IMR-90 (cell line): ENCODE measurements at regions not wholly inside any gene's neighbourhood (a gene's known extent, or its start where the extent isn't known, plus 50 kb on each side); places are given as distances from the start of the nearest gene placed in this dataset.

ENCODE experiments used
- CHD1 ChIP-seq: IDR thresholded peaks from 2 replicates; pipeline ENCODE4 v1.6.1; 2012; ENCODE audit warnings: low read depth, low read length, improper control_type of control experiment
- CTCF ChIP-seq: conservative IDR thresholded peaks from 2 replicates; pipeline ENCODE4 v1.5.1; 2012; ENCODE audit warnings: mild to moderate bottlenecking, low read depth, low read length, improper control_type of control experiment
- MXI1 ChIP-seq: IDR thresholded peaks from 2 replicates; pipeline ENCODE4 v1.6.1; 2012; ENCODE audit warnings: low read depth, mild to moderate bottlenecking, low read length, moderate library complexity, borderline replicate concordance
- POLR2A ChIP-seq: IDR thresholded peaks from 2 replicates; pipeline ENCODE4 v1.6.1; 2012; ENCODE audit warnings: mild to moderate bottlenecking, low read depth, low read length

DNA sequence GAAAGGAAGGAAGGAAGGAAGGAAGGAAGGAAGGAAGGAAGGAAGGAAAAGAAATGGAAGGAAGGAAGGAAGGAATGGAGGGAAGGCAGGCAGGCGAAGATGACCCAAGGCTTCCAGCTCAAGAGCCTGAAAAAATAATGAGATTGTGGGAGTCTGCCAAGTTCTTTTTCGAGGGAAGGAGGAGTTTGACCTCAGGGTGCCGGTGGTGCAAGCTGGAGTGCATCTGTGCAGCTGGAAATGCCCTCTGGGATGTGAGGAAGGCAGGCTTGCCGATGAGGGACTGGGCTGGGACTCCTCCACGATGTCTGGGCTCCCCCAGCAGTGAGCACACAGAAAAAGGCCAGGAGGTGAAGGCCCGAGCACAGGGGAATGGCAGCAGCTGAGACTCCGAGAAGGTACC is 154.9 kb upstream of the DAPK1 start:
- TF ChIP-seq POLR2A = no peak
- TF ChIP-seq CTCF = no peak
- TF ChIP-seq CHD1 = no peak
- no peak for TF ChIP-seq MXI1
